HG03159 (cell line): ENCODE measurements at regions not wholly inside any gene's neighbourhood (a gene's known extent, or its start where the extent isn't known, plus 50 kb on each side); places are given as distances from the start of the nearest gene placed in this dataset.
"Not testable (repeated sequence)": the region's sequence is repeated elsewhere in the genome, so short reads cannot be mapped to it uniquely, and the experiment has no call there.

ENCODE experiments used
- ATAC-seq: cut with Tn5 transposase; IDR thresholded peaks from one replicate; pipeline ENCODE4 v1.9.1; 2021; ENCODE audit warnings: mild to moderate bottlenecking, moderate library complexity; ENCODE audit not compliant: unreplicated experiment

DNA sequence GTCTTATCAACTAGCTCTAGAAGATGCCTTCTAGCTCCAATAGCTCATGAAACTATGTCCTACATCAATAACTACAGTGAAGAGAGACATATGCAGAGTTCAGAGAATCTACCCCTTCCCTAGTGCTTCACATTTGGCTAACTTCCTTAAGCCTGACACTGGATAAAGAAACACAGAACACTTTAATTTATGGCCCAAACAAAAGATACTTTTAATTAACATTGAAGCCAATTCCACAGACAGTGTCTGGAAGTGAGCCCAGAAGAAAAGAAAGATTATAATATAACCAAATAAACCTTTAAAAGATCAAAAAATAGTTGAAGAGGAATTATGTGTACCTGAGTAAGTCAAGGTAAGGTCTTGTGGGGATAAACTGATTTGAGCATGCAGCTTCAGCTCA, 255.2 kb downstream of the C11orf87 start:
- ATAC-seq, result no peak

- no peak for ATAC-seq
These were observed 255.9 kb downstream of the C11orf87 start for GRCh38 chr11:109677876-109678275.

GRCh38 chr11:109680127-109680526, 258.1 kb downstream of the C11orf87 start:
- ATAC-seq, result no peak

DNA sequence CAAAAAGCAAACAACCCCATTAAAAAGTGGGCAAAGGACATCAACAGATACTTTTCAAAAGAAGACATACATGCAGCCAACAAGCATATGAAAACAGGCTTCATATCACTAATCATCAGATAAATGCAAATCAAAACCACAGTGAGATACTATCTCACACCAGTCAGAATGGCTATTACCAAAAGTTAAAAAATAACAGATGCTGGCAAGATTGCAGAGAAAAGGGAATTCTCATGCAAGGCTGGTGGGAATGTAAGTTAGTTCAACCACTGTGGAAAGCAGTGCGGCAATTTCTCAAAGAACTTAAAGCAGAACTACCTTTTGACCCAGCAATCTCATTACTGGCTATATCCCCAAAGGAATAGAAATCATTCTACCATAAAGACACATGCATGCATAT, 260.8 kb downstream of the C11orf87 start:
- ATAC-seq, result not testable (repeated sequence)

DNA sequence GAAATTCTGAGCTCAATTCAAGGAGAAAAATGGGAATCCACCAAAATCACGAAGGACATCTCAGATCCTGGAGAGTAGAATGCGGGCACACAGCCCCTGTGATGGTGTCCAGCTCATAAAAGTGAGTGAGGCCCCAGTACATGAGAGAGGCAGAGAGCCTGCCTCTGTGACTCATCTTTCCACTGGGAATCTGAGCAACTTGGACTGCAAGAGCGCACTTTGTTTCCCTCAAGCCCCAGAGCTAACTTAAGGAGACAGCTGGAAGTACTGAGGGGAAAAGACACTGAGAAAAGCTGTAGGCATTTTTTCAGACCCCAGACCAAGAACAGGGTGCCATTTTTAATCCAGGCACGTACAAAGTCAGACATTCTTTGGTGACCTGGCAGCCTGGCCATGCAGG, 273.7 kb downstream of the C11orf87 start:
- ATAC-seq, result no peak

GRCh38 chr11:109696191-109696897, 274.4 kb downstream of the C11orf87 start:
- no peak for ATAC-seq

- ATAC-seq, result peak; percentile 97
These were observed 275.3 kb downstream of the C11orf87 start for GRCh38 chr11:109697140-109697843.

- no peak for ATAC-seq
These were observed 276.2 kb downstream of the C11orf87 start for GRCh38 chr11:109698237-109698636.

- no peak for ATAC-seq
These were observed 282.4 kb downstream of the C11orf87 start for GRCh38 chr11:109704432-109704831.

GRCh38 chr11:109706945-109707344, 285.0 kb downstream of the C11orf87 start:
- no peak for ATAC-seq

DNA sequence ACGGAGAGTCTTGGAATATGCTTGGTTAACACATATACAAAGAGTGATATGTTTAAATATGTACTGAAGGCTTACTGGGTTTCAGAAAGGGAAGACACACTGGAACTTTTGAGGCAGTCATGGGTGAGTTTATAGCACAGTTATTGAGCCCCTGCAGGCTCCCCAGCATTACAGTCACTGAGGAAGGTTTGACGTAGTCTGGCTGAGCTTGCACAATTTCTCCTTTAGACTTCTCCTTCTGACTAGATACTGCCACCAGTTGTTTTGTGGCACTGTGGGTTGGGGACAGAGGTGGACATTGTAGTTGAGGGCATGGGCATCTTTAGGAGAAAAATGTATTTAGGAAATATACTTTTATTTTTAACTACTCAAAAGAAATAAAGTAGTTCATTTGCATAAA, 285.4 kb downstream of the C11orf87 start:
- no peak for ATAC-seq

DNA sequence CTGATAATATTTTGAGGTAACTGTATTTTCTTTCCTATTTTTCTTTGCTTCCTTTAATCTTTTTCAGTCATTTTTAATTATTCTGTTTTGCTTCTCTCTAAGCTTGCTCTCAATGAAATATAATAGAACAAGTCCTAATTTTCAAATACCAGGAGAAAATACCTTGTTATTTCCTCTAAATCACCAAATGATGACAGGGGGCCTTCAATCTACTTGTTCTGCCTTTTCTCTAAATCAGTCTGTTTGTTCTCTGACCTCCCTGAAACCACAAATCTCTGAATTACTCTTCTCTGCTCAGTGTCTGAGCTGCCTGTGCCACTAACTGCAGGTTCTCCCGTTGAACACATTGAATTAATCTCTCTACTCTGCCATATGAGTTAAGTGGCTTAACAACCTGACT, 286.2 kb downstream of the C11orf87 start:
- no peak for ATAC-seq

GRCh38 chr11:109714444-109714843, 292.5 kb downstream of the C11orf87 start:
- not testable (repeated sequence) for ATAC-seq

- not testable (repeated sequence) for ATAC-seq
These were observed 293.4 kb downstream of the C11orf87 start for GRCh38 chr11:109715424-109715823.

- no peak for ATAC-seq
These were observed 304.1 kb downstream of the C11orf87 start for GRCh38 chr11:109726061-109726460.

- no peak for ATAC-seq
These were observed 306.1 kb downstream of the C11orf87 start for GRCh38 chr11:109728056-109728455.

DNA sequence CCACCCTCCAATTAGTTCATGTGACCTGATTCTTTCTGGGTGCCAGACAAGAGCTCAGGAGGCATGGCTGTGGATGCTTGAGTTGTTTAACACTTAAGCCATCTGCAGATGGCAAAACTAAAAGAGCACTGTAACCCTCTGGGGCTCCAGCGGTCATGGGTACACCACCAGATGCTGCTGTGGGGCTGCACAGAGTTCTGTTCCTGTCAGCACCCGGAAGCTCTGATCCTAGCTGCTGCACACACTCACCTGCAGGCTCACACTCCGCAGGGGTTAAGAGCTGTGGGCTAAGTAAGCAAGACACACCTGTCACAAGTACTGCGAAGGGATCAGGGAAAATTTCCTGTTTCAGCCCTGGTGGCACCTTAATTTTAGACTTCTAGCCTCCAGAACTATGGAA, 307.8 kb downstream of the C11orf87 start:
- no peak for ATAC-seq

- ATAC-seq, result no peak
These were observed 308.7 kb downstream of the C11orf87 start for GRCh38 chr11:109730669-109731068.

- no peak for ATAC-seq
These were observed 309.5 kb downstream of the C11orf87 start for GRCh38 chr11:109731451-109731850.

GRCh38 chr11:109733245-109733644, 311.3 kb downstream of the C11orf87 start:
- no peak for ATAC-seq

DNA sequence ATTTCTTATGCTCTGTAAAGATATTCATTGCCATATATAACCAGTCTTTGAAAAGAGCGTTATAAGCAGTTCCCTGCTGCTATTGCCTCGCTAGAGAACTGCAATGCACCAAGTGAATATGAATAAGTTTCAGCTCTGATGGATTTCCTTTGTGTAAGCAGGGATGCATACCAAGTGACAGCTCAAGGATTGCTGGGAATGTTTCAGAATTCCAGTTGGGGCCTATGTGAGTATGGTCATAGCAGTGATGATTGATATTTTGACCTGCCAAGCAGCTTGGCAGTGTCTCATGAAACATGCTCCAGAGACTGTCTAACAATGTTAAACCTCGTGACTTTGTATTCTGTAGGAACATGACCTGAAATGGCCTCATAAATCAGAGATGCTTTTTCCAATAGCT, 312.6 kb downstream of the C11orf87 start:
- no peak for ATAC-seq

GRCh38 chr11:109735128-109735527, 313.1 kb downstream of the C11orf87 start:
- ATAC-seq, result no peak
